ENCODE measurements at regions not wholly inside any gene's neighbourhood (a gene's known extent, or its start where the extent isn't known, plus 50 kb on each side); places are given as distances from the start of the nearest gene placed in this dataset.

DNA sequence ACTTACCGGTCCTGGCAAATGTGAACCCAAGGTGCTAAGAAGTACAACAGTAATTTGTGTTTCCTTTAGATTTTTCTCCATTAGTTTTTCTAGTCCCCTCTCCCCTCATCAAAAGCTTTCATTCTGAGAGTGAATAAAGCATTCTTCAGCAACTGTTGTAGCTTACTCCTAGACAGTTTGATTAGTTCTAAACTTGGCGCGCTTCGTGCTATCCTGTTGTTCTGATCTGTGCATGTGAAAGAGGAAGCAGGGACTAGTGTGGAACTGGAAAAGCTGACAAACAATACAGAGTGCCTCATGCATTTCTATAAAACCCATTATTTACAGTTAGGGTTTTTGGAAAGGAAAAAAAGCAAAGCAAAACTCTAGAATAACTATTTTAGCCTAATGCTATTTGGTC lies 556.9 kb upstream of the SLIT2 start:
- TF ChIP-seq, protein P1, sequence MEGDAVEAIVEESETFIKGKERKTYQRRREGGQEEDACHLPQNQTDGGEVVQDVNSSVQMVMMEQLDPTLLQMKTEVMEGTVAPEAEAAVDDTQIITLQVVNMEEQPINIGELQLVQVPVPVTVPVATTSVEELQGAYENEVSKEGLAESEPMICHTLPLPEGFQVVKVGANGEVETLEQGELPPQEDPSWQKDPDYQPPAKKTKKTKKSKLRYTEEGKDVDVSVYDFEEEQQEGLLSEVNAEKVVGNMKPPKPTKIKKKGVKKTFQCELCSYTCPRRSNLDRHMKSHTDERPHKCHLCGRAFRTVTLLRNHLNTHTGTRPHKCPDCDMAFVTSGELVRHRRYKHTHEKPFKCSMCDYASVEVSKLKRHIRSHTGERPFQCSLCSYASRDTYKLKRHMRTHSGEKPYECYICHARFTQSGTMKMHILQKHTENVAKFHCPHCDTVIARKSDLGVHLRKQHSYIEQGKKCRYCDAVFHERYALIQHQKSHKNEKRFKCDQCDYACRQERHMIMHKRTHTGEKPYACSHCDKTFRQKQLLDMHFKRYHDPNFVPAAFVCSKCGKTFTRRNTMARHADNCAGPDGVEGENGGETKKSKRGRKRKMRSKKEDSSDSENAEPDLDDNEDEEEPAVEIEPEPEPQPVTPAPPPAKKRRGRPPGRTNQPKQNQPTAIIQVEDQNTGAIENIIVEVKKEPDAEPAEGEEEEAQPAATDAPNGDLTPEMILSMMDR (IDR thresholded peaks at IDR 0.05) = no peak
- no peak for TF ChIP-seq EP300 (IDR thresholded peaks at IDR 0.05; ENCODE audit: low read depth)

Measured in transverse colon (tissue), 3 donors.